HCT116 (cell line): ENCODE measurements at regions not wholly inside any gene's neighbourhood (a gene's known extent, or its start where the extent isn't known, plus 50 kb on each side); places are given as distances from the start of the nearest gene placed in this dataset.

ENCODE experiments used
- ATAC-seq: fragments of 200-7000 bp; cut with Tn5 transposase; 2 replicates; pipeline ENCODE4 v1.9.1; 2020; ENCODE audit warnings: mild to moderate bottlenecking, moderate library complexity
- BruUV-seq: library from RNA; stranded (reverse); fragments of 400-500 nt; replicated peaks from 2 replicates; lab custom pipeline; 2021; lab: Mats Ljungman, UMichigan
- CTCF ChIA-PET: fragments of 300-600 bp; sonication (Branson Sonifier 250); formaldehyde crosslinking; loops from one replicate; lab custom pipeline; 2021; ENCODE audit warnings: antibody characterized with exemption; lab: Charles Lee
- POLR2A ChIA-PET: fragments of 300-600, 350-600 bp; sonication (Branson Sonifier 250); formaldehyde crosslinking; loops from one replicate; lab custom pipeline; 2021; ENCODE audit warnings: antibody characterized with exemption; lab: Charles Lee
- RAD21 ChIA-PET, 2 experiments: fragments of 300-600 bp; sonication (Branson Sonifier 250); formaldehyde crosslinking; loops; one replicate each; lab custom pipeline; 2023; ENCODE audit warnings: low total read pairs in 2 of 2; ENCODE audit not compliant: uncharacterized antibody in 2 of 2, unreplicated experiment in 2 of 2, low non-redundant PET in 1 of 2; lab: Charles Lee
- DNase-seq: peaks from one replicate; pipeline ENCODE4 v3.0.0-alpha.2; 2010; ENCODE audit warnings: low read depth, low spot score
- H2AFZ ChIP-seq: fragments of 200-600 bp; shearing (Covaris generic), sonication (generic); 2 replicates; pipeline ENCODE4 v1.6.1; 2017; ENCODE audit warnings: low read depth, mixed run types, mixed read lengths, antibody characterized with exemption, low read length; ENCODE audit not compliant: poor library complexity, severe bottlenecking
- H3K27ac ChIP-seq: 2 replicates; pipeline ENCODE4 v1.5.1; 2012; ENCODE audit warnings: low read depth, low read length
- H3K27me3 ChIP-seq: fragments of 200-600 bp; sonication (generic); 2 replicates; pipeline ENCODE4 v1.6.1; 2016; ENCODE audit warnings: mixed run types, low read length, mixed read lengths; ENCODE audit not compliant: insufficient read depth
- H3K36me3 ChIP-seq, 2 experiments: fragments of 200-500 bp in 1 of 2; fragments of 200-600 bp in 1 of 2; sonication (Bioruptor generic) in 1 of 2; sonication (generic) in 1 of 2; 2 replicates each; pipeline versions ENCODE4 v1.5.1 to v1.6.1; 2014 to 2016; ENCODE audit warnings: low read length in 2 of 2, inconsistent platforms in 1 of 2, mixed read lengths in 1 of 2, mixed run types in 1 of 2; ENCODE audit not compliant: insufficient read depth in 2 of 2, control insufficient read depth in 1 of 2
- H3K4me1 ChIP-seq, 2 experiments: fragments of 200-600 bp in 1 of 2; sonication (generic) in 1 of 2; 2 replicates each; pipeline versions ENCODE4 v1.5.1 to v1.6.1; 2012 to 2017; ENCODE audit warnings: low read length in 2 of 2, inconsistent platforms in 1 of 2, mild to moderate bottlenecking in 1 of 2, mixed read lengths in 1 of 2, mixed run types in 1 of 2, moderate library complexity in 1 of 2; ENCODE audit not compliant: insufficient read depth in 2 of 2, control insufficient read depth in 1 of 2
- H3K4me2 ChIP-seq: fragments of 200-600 bp; sonication (generic); 2 replicates; pipeline ENCODE4 v1.6.1; 2017; ENCODE audit warnings: mixed run types, low read length, mixed read lengths
- H3K4me3 ChIP-seq, 2 experiments: fragments of 200-600 bp in 1 of 2; sonication (generic) in 1 of 2; replicated peaks in 1 of 2; 2 replicates each; pipeline ENCODE4 v1.5.1; 2011 to 2016; ENCODE audit warnings: low read length in 2 of 2, control low read depth in 1 of 2, low read depth in 1 of 2, mild to moderate bottlenecking in 1 of 2, mixed read lengths in 1 of 2, mixed run types in 1 of 2
- H3K79me2 ChIP-seq: fragments of 200-600 bp; sonication (generic); 2 replicates; pipeline ENCODE4 v1.6.1; 2017; ENCODE audit warnings: mild to moderate bottlenecking, mixed run types, low read length, moderate library complexity, mixed read lengths; ENCODE audit not compliant: insufficient read depth
- H3K9ac ChIP-seq: fragments of 200-600 bp; sonication (generic); 2 replicates; pipeline ENCODE4 v1.6.1; 2016; ENCODE audit warnings: low read length, mixed read lengths
- H3K9me2 ChIP-seq: fragments of 200-600 bp; sonication (generic), shearing (Covaris generic); 2 replicates; pipeline ENCODE4 v1.6.1; 2017; ENCODE audit warnings: mixed run types, mild to moderate bottlenecking, moderate library complexity; ENCODE audit not compliant: insufficient read depth
- H3K9me3 ChIP-seq, 2 experiments: fragments of 200-500 bp in 1 of 2; fragments of 200-600 bp in 1 of 2; sonication (Bioruptor generic) in 1 of 2; sonication (generic) in 1 of 2; 2 replicates each; pipeline ENCODE4 v1.6.1; 2014 to 2017; ENCODE audit warnings: low read length in 2 of 2, mixed read lengths in 2 of 2, inconsistent platforms in 1 of 2, low read depth in 1 of 2, mild to moderate bottlenecking in 1 of 2, mixed run types in 1 of 2, moderate library complexity in 1 of 2; ENCODE audit not compliant: control insufficient read depth in 1 of 2, insufficient read depth in 1 of 2
- H4K20me1 ChIP-seq: fragments of 200-600 bp; sonication (generic), shearing (Covaris generic); 2 replicates; pipeline ENCODE4 v1.6.1; 2017; ENCODE audit warnings: mixed run types, mild to moderate bottlenecking, moderate library complexity; ENCODE audit not compliant: insufficient read depth
- CEBPB ChIP-seq: IDR thresholded peaks from 2 replicates; pipeline ENCODE4 v1.6.1; 2012; ENCODE audit warnings: low read depth
- EGR1 ChIP-seq: IDR thresholded peaks from 2 replicates; pipeline ENCODE4 v1.6.1; 2012; ENCODE audit warnings: low read depth
- EZH2 ChIP-seq: fragments of 200-600 bp; sonication (generic); IDR thresholded peaks from 2 replicates; pipeline ENCODE4 v1.6.1; 2017; ENCODE audit warnings: antibody characterized with exemption, mixed run types
- FOSL1 ChIP-seq: IDR thresholded peaks from 2 replicates; pipeline ENCODE4 v1.6.1; 2012; ENCODE audit warnings: low read depth
- JUND ChIP-seq: IDR thresholded peaks from 2 replicates; pipeline ENCODE4 v1.6.1; 2012
- RAD21 ChIP-seq: IDR thresholded peaks from 2 replicates; pipeline ENCODE4 v1.6.1; 2012; ENCODE audit warnings: low read depth, mild to moderate bottlenecking
- TCF7L2 ChIP-seq: IDR thresholded peaks from 2 replicates; pipeline ENCODE4 v1.7.0; 2011; ENCODE audit warnings: borderline replicate concordance, inconsistent platforms; ENCODE audit not compliant: insufficient read depth, insufficient read length; ENCODE audit errors: extremely low read depth
- ZFX ChIP-seq: fragments of 450-650 bp; IDR thresholded peaks from 2 replicates; pipeline ENCODE4 v1.6.1; 2017
- intact Hi-C: fragments of 100-400 bp; cut with micrococcal nuclease; formaldehyde crosslinking; loops from 2 replicates; pipeline ENCODE4 v1.10.0; 2022
- TF ChIP-seq, protein P1 (sequence below): IDR thresholded peaks from 2 replicates; pipeline ENCODE4 v1.6.1; 2012
- TF ChIP-seq, protein P2 (sequence below): IDR thresholded peaks from 2 replicates; pipeline ENCODE4 v1.6.1; 2011; ENCODE audit warnings: mild to moderate bottlenecking, low read length, moderate library complexity; ENCODE audit not compliant: insufficient replicate concordance; ENCODE audit errors: extremely low read depth

DNA sequence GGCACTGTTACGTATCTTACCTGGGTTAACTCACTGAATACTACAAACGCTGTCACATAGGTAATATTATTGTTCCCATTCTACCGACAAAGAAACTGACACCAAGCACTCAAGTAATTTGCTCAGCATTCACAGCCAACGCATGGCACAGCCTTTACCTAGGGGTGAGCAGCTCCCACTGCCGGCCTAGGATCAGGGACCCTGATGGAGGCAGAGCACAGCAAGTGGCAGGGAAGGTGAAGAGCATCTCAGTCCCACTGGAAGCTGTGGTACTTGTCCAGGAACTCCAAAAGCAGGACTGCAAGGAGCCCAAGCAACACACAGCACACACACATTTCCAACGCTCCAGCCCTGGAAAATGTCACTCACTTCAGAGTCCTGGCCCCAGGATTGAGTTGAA, 111.8 kb upstream of the CDKN3 start:
- TF ChIP-seq EGR1 (no peak), EZH2 (no peak), RAD21 (no peak), FOSL1 (no peak), JUND (no peak), ZFX (no peak), TCF7L2 (no peak), CEBPB (no peak)
- TF ChIP-seq, protein P1, sequence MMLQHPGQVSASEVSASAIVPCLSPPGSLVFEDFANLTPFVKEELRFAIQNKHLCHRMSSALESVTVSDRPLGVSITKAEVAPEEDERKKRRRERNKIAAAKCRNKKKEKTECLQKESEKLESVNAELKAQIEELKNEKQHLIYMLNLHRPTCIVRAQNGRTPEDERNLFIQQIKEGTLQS = no peak
- TF ChIP-seq, protein P2, sequence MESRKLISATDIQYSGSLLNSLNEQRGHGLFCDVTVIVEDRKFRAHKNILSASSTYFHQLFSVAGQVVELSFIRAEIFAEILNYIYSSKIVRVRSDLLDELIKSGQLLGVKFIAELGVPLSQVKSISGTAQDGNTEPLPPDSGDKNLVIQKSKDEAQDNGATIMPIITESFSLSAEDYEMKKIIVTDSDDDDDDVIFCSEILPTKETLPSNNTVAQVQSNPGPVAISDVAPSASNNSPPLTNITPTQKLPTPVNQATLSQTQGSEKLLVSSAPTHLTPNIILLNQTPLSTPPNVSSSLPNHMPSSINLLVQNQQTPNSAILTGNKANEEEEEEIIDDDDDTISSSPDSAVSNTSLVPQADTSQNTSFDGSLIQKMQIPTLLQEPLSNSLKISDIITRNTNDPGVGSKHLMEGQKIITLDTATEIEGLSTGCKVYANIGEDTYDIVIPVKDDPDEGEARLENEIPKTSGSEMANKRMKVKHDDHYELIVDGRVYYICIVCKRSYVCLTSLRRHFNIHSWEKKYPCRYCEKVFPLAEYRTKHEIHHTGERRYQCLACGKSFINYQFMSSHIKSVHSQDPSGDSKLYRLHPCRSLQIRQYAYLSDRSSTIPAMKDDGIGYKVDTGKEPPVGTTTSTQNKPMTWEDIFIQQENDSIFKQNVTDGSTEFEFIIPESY = no peak
- no peaks in the 10 kb centered on the region for H3K4me1 ChIP-seq
- H3K79me2 ChIP-seq = no peaks in the 10 kb centered on the region
- ChIA-PET RAD21 (no interaction called here), POLR2A (no interaction called here), CTCF (no interaction called here)
- H3K9ac ChIP-seq = no peak overlapping the region
- H3K27me3 ChIP-seq = no peaks in the 10 kb centered on the region
- no TSS peak for BruUV-seq
- no peak overlapping the region for H3K4me2 ChIP-seq
- H4K20me1 ChIP-seq = no peaks in the 10 kb centered on the region
- no peak overlapping the region for H3K27ac ChIP-seq
- ATAC-seq (no peak), DNase-seq (no peak)
- no peaks in the 10 kb centered on the region for H3K9me2 ChIP-seq
- no peaks in the 10 kb centered on the region for H3K36me3 ChIP-seq
- no peak overlapping the region for H3K4me3 ChIP-seq
- no peak overlapping the region for H2AFZ ChIP-seq
- H3K9me3 ChIP-seq = no peaks in the 10 kb centered on the region
- intact Hi-C loops = no loop called here
